GM12878 (cell line): ENCODE measurements at regions not wholly inside any gene's neighbourhood (a gene's known extent, or its start where the extent isn't known, plus 50 kb on each side); places are given as distances from the start of the nearest gene placed in this dataset.

ENCODE experiments used
- ATF3 ChIP-seq: IDR thresholded peaks from 2 replicates; pipeline ENCODE4 v1.6.1; 2011; ENCODE audit warnings: low read depth, mild to moderate bottlenecking, low read length, moderate library complexity, borderline replicate concordance; ENCODE audit errors: extremely low read depth
- CREM ChIP-seq: IDR thresholded peaks from 2 replicates; pipeline ENCODE4 v1.6.1; 2014; ENCODE audit warnings: antibody characterized with exemption, low read depth
- HDAC6 ChIP-seq: fragments of 200-600 bp; sonication (generic); IDR thresholded peaks from one replicate; pipeline ENCODE4 v1.8.0; 2017; ENCODE audit warnings: antibody characterized with exemption; ENCODE audit not compliant: unreplicated experiment
- JUNB ChIP-seq: IDR thresholded peaks from 2 replicates; pipeline ENCODE4 v1.6.1; 2016; ENCODE audit warnings: antibody characterized with exemption, mild to moderate bottlenecking
- POLR2A ChIP-seq: IDR thresholded peaks from 2 replicates; pipeline ENCODE4 v1.6.1; 2011; ENCODE audit warnings: low read depth, mild to moderate bottlenecking, low read length
- POLR2AphosphoS5 ChIP-seq: IDR thresholded peaks from 2 replicates; pipeline ENCODE4 v1.6.1; 2011; ENCODE audit warnings: mild to moderate bottlenecking, low read length, inconsistent platforms
- RAD21 ChIP-seq: IDR thresholded peaks from 2 replicates; pipeline ENCODE4 v1.6.1; 2011; ENCODE audit warnings: mild to moderate bottlenecking, low read depth, low read length, moderate library complexity; ENCODE audit not compliant: insufficient read depth
- RBBP5 ChIP-seq: fragments of 200-600 bp; sonication (generic); conservative IDR thresholded peaks from 2 replicates; pipeline ENCODE4 v1.6.1; 2016
- RFX5 ChIP-seq: IDR thresholded peaks from 2 replicates; pipeline ENCODE4 v1.6.1; 2011; ENCODE audit warnings: low read depth, low read length, improper control_type of control experiment
- SP1 ChIP-seq: IDR thresholded peaks from one replicate; pipeline ENCODE4 v1.6.1; 2011; ENCODE audit warnings: low read depth, low read length
- TAF1 ChIP-seq: IDR thresholded peaks from 2 replicates; pipeline ENCODE4 v1.6.1; 2011; ENCODE audit warnings: mild to moderate bottlenecking, low read depth, low read length, borderline replicate concordance
- TF ChIP-seq, protein P1 (sequence below), 3 experiments: IDR thresholded peaks in 2 of 3; conservative IDR thresholded peaks in 1 of 3; 2 replicates each; pipeline ENCODE4 v1.5.1; 2011; ENCODE audit warnings: low read depth in 3 of 3, low read length in 3 of 3, mild to moderate bottlenecking in 3 of 3, control low read depth in 2 of 3, moderate library complexity in 2 of 3, inconsistent platforms in 1 of 3, mixed read lengths in 1 of 3; ENCODE audit not compliant: control insufficient read depth in 2 of 3, insufficient read depth in 1 of 3; ENCODE audit errors: extremely low read depth in 1 of 3
- TF ChIP-seq, protein P2 (sequence below): IDR thresholded peaks from 2 replicates; pipeline ENCODE4 v1.6.1; 2011; ENCODE audit warnings: low read depth, low read length, improper control_type of control experiment, borderline replicate concordance

- TF ChIP-seq JUNB (no peak), POLR2AphosphoS5 (no peak), HDAC6 (no peak), POLR2A (no peak), CREM (no peak), RAD21 (no peak), ATF3 (no peak), RFX5 (no peak), RBBP5 (no peak), SP1 (no peak), TAF1 (no peak)
- TF ChIP-seq, protein P1, sequence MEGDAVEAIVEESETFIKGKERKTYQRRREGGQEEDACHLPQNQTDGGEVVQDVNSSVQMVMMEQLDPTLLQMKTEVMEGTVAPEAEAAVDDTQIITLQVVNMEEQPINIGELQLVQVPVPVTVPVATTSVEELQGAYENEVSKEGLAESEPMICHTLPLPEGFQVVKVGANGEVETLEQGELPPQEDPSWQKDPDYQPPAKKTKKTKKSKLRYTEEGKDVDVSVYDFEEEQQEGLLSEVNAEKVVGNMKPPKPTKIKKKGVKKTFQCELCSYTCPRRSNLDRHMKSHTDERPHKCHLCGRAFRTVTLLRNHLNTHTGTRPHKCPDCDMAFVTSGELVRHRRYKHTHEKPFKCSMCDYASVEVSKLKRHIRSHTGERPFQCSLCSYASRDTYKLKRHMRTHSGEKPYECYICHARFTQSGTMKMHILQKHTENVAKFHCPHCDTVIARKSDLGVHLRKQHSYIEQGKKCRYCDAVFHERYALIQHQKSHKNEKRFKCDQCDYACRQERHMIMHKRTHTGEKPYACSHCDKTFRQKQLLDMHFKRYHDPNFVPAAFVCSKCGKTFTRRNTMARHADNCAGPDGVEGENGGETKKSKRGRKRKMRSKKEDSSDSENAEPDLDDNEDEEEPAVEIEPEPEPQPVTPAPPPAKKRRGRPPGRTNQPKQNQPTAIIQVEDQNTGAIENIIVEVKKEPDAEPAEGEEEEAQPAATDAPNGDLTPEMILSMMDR (IDR thresholded peaks at IDR 0.05 in 2 of 3, conservative IDR thresholded peaks at IDR 0.05 in 1 of 3; ENCODE audit: control insufficient read depth in 2 of 3, extremely low read depth in 1 of 3, insufficient read depth in 1 of 3, low read depth in 3 of 3, low read length in 3 of 3), result no peak
- TF ChIP-seq, protein P2, sequence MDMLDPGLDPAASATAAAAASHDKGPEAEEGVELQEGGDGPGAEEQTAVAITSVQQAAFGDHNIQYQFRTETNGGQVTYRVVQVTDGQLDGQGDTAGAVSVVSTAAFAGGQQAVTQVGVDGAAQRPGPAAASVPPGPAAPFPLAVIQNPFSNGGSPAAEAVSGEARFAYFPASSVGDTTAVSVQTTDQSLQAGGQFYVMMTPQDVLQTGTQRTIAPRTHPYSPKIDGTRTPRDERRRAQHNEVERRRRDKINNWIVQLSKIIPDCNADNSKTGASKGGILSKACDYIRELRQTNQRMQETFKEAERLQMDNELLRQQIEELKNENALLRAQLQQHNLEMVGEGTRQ, result no peak
Observed at GRCh38 chr9:23526806-23527205, 299.2 kb downstream of the ELAVL2 start.
